ENCODE measurements at regions not wholly inside any gene's neighbourhood (a gene's known extent, or its start where the extent isn't known, plus 50 kb on each side); places are given as distances from the start of the nearest gene placed in this dataset.

GRCh38 chr3:13266005-13266404 lies 154.1 kb downstream of the NUP210 start:
- H3K36me3 Mint-ChIP-seq = no peaks in the 10 kb centered on the region
- H3K27me3 Mint-ChIP-seq = peaks cover 0 to 4% of the 10 kb centered on the region in 2 donors
- H3K4me3 Mint-ChIP-seq = no peak overlapping the region
- peaks cover 6 to 10% of the 10 kb centered on the region in 2 donors for H3K4me1 Mint-ChIP-seq (ENCODE audit: low read depth in 2 of 2)
- H3K9me3 Mint-ChIP-seq = no peaks in the 10 kb centered on the region
- no peak for ATAC-seq
- no peak for DNase-seq (ENCODE audit: low spot score)
- H3K27ac Mint-ChIP-seq = no peak overlapping the region

- no peak for DNase-seq (ENCODE audit: low spot score)
- H3K36me3 Mint-ChIP-seq = no peaks in the 10 kb centered on the region
- no peak for ATAC-seq
- H3K9me3 Mint-ChIP-seq = no peaks in the 10 kb centered on the region
- H3K27me3 Mint-ChIP-seq = peaks cover 0 to 4% of the 10 kb centered on the region in 2 donors
- H3K4me3 Mint-ChIP-seq = no peak overlapping the region
- H3K27ac Mint-ChIP-seq = no peak overlapping the region
- H3K4me1 Mint-ChIP-seq (ENCODE audit: low read depth in 2 of 2) = peaks cover 6 to 10% of the 10 kb centered on the region in 2 donors
Measured at GRCh38 chr3:13265507-13265906, 154.6 kb downstream of the NUP210 start.

- no peak overlapping the region for H3K4me3 Mint-ChIP-seq
- no peak overlapping the region for H3K27ac Mint-ChIP-seq
- ATAC-seq = no peak
- peaks cover 6 to 10% of the 10 kb centered on the region in 2 donors for H3K4me1 Mint-ChIP-seq (ENCODE audit: low read depth in 2 of 2)
- no peaks in the 10 kb centered on the region for H3K36me3 Mint-ChIP-seq
- DNase-seq (ENCODE audit: low spot score) = no peak
- H3K9me3 Mint-ChIP-seq = no peaks in the 10 kb centered on the region
- peaks cover 0 to 4% of the 10 kb centered on the region in 2 donors for H3K27me3 Mint-ChIP-seq
Measured at GRCh38 chr3:13265016-13265415, 155.1 kb downstream of the NUP210 start.

- Mint-ChIP-seq H3K4me3 (no peak overlapping the region), H3K27me3 (peaks cover 0 to 4% of the 10 kb centered on the region in 2 donors), H3K27ac (no peak overlapping the region), H3K4me1 (ENCODE audit: low read depth in 2 of 2) (peaks cover 6 to 10% of the 10 kb centered on the region in 2 donors), H3K36me3 (no peaks in the 10 kb centered on the region), H3K9me3 (no peaks in the 10 kb centered on the region)
- ATAC-seq (no peak), DNase-seq (ENCODE audit: low spot score) (no peak)
Measured at GRCh38 chr3:13264468-13264795, 155.7 kb downstream of the NUP210 start.

GRCh38 chr3:13263770-13264467 lies 156.2 kb downstream of the NUP210 start:
- no peaks in the 10 kb centered on the region for H3K9me3 Mint-ChIP-seq
- no peak overlapping the region for H3K27ac Mint-ChIP-seq
- no peaks in the 10 kb centered on the region for H3K36me3 Mint-ChIP-seq
- H3K4me3 Mint-ChIP-seq = no peak overlapping the region
- H3K4me1 Mint-ChIP-seq (ENCODE audit: low read depth in 2 of 2) = peaks cover 6 to 10% of the 10 kb centered on the region in 2 donors
- no peak for DNase-seq (ENCODE audit: low spot score)
- H3K27me3 Mint-ChIP-seq = peaks cover 0 to 4% of the 10 kb centered on the region in 2 donors
- ATAC-seq = no peak

GRCh38 chr3:13262493-13263211 lies 157.5 kb downstream of the NUP210 start:
- Mint-ChIP-seq H3K4me1 (ENCODE audit: low read depth in 2 of 2) (peaks cover 6 to 10% of the 10 kb centered on the region in 2 donors), H3K27me3 (peaks cover 0 to 2% of the 10 kb centered on the region in 2 donors), H3K9me3 (no peaks in the 10 kb centered on the region), H3K27ac (no peak overlapping the region), H3K4me3 (no peak overlapping the region), H3K36me3 (no peaks in the 10 kb centered on the region)
- no peak for DNase-seq (ENCODE audit: low spot score)
- ATAC-seq = no peak

GRCh38 chr3:13261892-13262291 lies 158.2 kb downstream of the NUP210 start:
- DNase-seq (ENCODE audit: low spot score) (no peak), ATAC-seq (no peak)
- H3K36me3 Mint-ChIP-seq = no peaks in the 10 kb centered on the region
- H3K4me1 Mint-ChIP-seq (ENCODE audit: low read depth in 2 of 2) = peaks cover 6 to 10% of the 10 kb centered on the region in 2 donors
- H3K27me3 Mint-ChIP-seq = peaks cover 0 to 2% of the 10 kb centered on the region in 2 donors
- no peaks in the 10 kb centered on the region for H3K9me3 Mint-ChIP-seq
- H3K4me3 Mint-ChIP-seq = no peak overlapping the region
- H3K27ac Mint-ChIP-seq = no peak overlapping the region

GRCh38 chr3:13261104-13261830 lies 158.9 kb downstream of the NUP210 start:
- ATAC-seq (peak in 1 of 2 donors; percentile 31), DNase-seq (ENCODE audit: low spot score) (no peak)
- Mint-ChIP-seq H3K27ac (no peak overlapping the region), H3K4me3 (no peak overlapping the region), H3K36me3 (no peaks in the 10 kb centered on the region), H3K4me1 (ENCODE audit: low read depth in 2 of 2) (peaks cover 6 to 10% of the 10 kb centered on the region in 2 donors), H3K9me3 (no peaks in the 10 kb centered on the region), H3K27me3 (peaks cover 0 to 2% of the 10 kb centered on the region in 2 donors)

GRCh38 chr3:13260259-13261103 lies 159.6 kb downstream of the NUP210 start:
- DNase-seq (ENCODE audit: low spot score) (no peak), ATAC-seq (peak in 1 of 2 donors; percentile 18)
- Mint-ChIP-seq H3K4me1 (ENCODE audit: low read depth in 2 of 2) (peaks cover 6 to 10% of the 10 kb centered on the region in 2 donors), H3K36me3 (no peaks in the 10 kb centered on the region), H3K27ac (no peak overlapping the region), H3K4me3 (no peak overlapping the region), H3K27me3 (no peaks in the 10 kb centered on the region), H3K9me3 (no peaks in the 10 kb centered on the region)

- no peaks in the 10 kb centered on the region for H3K36me3 Mint-ChIP-seq
Measured at GRCh38 chr3:13259831-13260230, 160.3 kb downstream of the NUP210 start.

GRCh38 chr3:13258986-13259514 lies 161.1 kb downstream of the NUP210 start:
- ATAC-seq = no peak
- no peak for DNase-seq (ENCODE audit: low spot score)
- Mint-ChIP-seq H3K27me3 (peaks cover 0 to 3% of the 10 kb centered on the region in 2 donors), H3K27ac (no peak overlapping the region), H3K36me3 (no peaks in the 10 kb centered on the region), H3K4me3 (no peak overlapping the region), H3K9me3 (no peaks in the 10 kb centered on the region), H3K4me1 (ENCODE audit: low read depth in 2 of 2) (peaks cover 6 to 10% of the 10 kb centered on the region in 2 donors)

More at GRCh38 chr3:13259831-13260230, 160.3 kb downstream of the NUP210 start:
- no peak for DNase-seq (ENCODE audit: low spot score)
- no peak for ATAC-seq
- Mint-ChIP-seq H3K4me1 (ENCODE audit: low read depth in 2 of 2) (peaks cover 6 to 10% of the 10 kb centered on the region in 2 donors), H3K27ac (no peak overlapping the region), H3K4me3 (no peak overlapping the region), H3K27me3 (peaks cover 0 to 3% of the 10 kb centered on the region in 2 donors), H3K9me3 (no peaks in the 10 kb centered on the region)

- no peak overlapping the region for H3K4me3 Mint-ChIP-seq
- H3K9me3 Mint-ChIP-seq = no peaks in the 10 kb centered on the region
- no peaks in the 10 kb centered on the region for H3K36me3 Mint-ChIP-seq
- no peak overlapping the region for H3K27ac Mint-ChIP-seq
- ATAC-seq (no peak), DNase-seq (ENCODE audit: low spot score) (no peak)
- H3K27me3 Mint-ChIP-seq = peaks cover 0 to 4% of the 10 kb centered on the region in 2 donors
- H3K4me1 Mint-ChIP-seq (ENCODE audit: low read depth in 2 of 2) = peaks cover 6 to 10% of the 10 kb centered on the region in 2 donors
Measured at GRCh38 chr3:13258280-13258679, 161.8 kb downstream of the NUP210 start.

- H3K27me3 Mint-ChIP-seq = peaks cover 0 to 4% of the 10 kb centered on the region in 2 donors
- ATAC-seq (no peak), DNase-seq (ENCODE audit: low spot score) (no peak)
- no peaks in the 10 kb centered on the region for H3K36me3 Mint-ChIP-seq
- H3K9me3 Mint-ChIP-seq = no peaks in the 10 kb centered on the region
- H3K27ac Mint-ChIP-seq = no peak overlapping the region
- H3K4me3 Mint-ChIP-seq = no peak overlapping the region
- H3K4me1 Mint-ChIP-seq (ENCODE audit: low read depth in 2 of 2) = peaks cover 4 to 7% of the 10 kb centered on the region in 2 donors
Measured at GRCh38 chr3:13257666-13258065, 162.5 kb downstream of the NUP210 start.
